ENCODE measurements at regions not wholly inside any gene's neighbourhood (a gene's known extent, or its start where the extent isn't known, plus 50 kb on each side); places are given as distances from the start of the nearest gene placed in this dataset.

- Mint-ChIP-seq H3K27ac (ENCODE audit: unreplicated experiment) (no peak overlapping the region), H3K4me3 (ENCODE audit: unreplicated experiment) (no peak overlapping the region), H3K9me3 (ENCODE audit: unreplicated experiment) (no peaks in the 10 kb centered on the region), H3K36me3 (ENCODE audit: low read depth, unreplicated experiment) (no peaks in the 10 kb centered on the region), H3K4me1 (ENCODE audit: low read depth, unreplicated experiment) (peaks cover 3% of the 10 kb centered on the region), H3K27me3 (ENCODE audit: low read depth, unreplicated experiment) (no peaks in the 10 kb centered on the region)
- Histone ChIP-seq H3K9ac (ENCODE audit: low read length) (no peak overlapping the region), H3K4me2 (ENCODE audit: low read length) (no peak overlapping the region), H3K9me3 (ENCODE audit: insufficient read depth, low read depth, low read length) (no peaks in the 10 kb centered on the region), H4K20me1 (ENCODE audit: insufficient read depth, low read length) (no peaks in the 10 kb centered on the region), H3K27me3 (ENCODE audit: insufficient read depth, low read length) (no peaks in the 10 kb centered on the region), H2AFZ (ENCODE audit: low read depth, low read length) (no peak overlapping the region), H3K36me3 (ENCODE audit: insufficient read depth, low read length) (no peaks in the 10 kb centered on the region), H3K79me2 (ENCODE audit: insufficient read depth, low read length) (no peaks in the 10 kb centered on the region), H3K27ac (ENCODE audit: low read depth, low read length) (no peak overlapping the region), H3K4me3 (ENCODE audit: insufficient read depth, low read depth, low read length) (no peak overlapping the region), H3K4me1 (ENCODE audit: insufficient read depth, low read length) (no peaks in the 10 kb centered on the region)
- no peak for TF ChIP-seq CTCF (IDR thresholded peaks at IDR 0.05; ENCODE audit: insufficient read depth, low read depth, low read length)
- no peak for TF ChIP-seq EZH2 (IDR thresholded peaks at IDR 0.05; ENCODE audit: insufficient read depth, low read length)
- FAIRE-seq, result peak; percentile 85
- DNase-seq (ENCODE audit: low read depth), result no peak
Measured at GRCh38 chrX:149213264-149213663, 291.8 kb downstream of the IDS start.

GRCh38 chrX:149208307-149208706 lies 296.8 kb downstream of the IDS start:
- no peak overlapping the region for H3K4me2 ChIP-seq (ENCODE audit: low read length)
- Mint-ChIP-seq H3K4me1 (ENCODE audit: low read depth, unreplicated experiment) (peaks cover 3% of the 10 kb centered on the region), H3K4me3 (ENCODE audit: unreplicated experiment) (no peak overlapping the region), H3K36me3 (ENCODE audit: low read depth, unreplicated experiment) (no peaks in the 10 kb centered on the region), H3K27ac (ENCODE audit: unreplicated experiment) (no peak overlapping the region), H3K27me3 (ENCODE audit: low read depth, unreplicated experiment) (no peaks in the 10 kb centered on the region), H3K9me3 (ENCODE audit: unreplicated experiment) (peaks cover 1% of the 10 kb centered on the region)
- H2AFZ ChIP-seq (ENCODE audit: low read depth, low read length), result no peak overlapping the region
- FAIRE-seq, result no peak
- DNase-seq (ENCODE audit: low read depth), result no peak
- H4K20me1 ChIP-seq (ENCODE audit: insufficient read depth, low read length), result no peaks in the 10 kb centered on the region
- H3K9ac ChIP-seq (ENCODE audit: low read length), result no peak overlapping the region
- H3K79me2 ChIP-seq (ENCODE audit: insufficient read depth, low read length), result no peaks in the 10 kb centered on the region
- TF ChIP-seq CTCF (IDR thresholded peaks at IDR 0.05; ENCODE audit: insufficient read depth, low read depth, low read length), result no peak
- TF ChIP-seq EZH2 (IDR thresholded peaks at IDR 0.05; ENCODE audit: insufficient read depth, low read length), result no peak
- H3K9me3 ChIP-seq (ENCODE audit: insufficient read depth, low read depth, low read length), result no peaks in the 10 kb centered on the region
- no peak overlapping the region for H3K27ac ChIP-seq (ENCODE audit: low read depth, low read length)
- no peaks in the 10 kb centered on the region for H3K36me3 ChIP-seq (ENCODE audit: insufficient read depth, low read length)
- no peak overlapping the region for H3K4me3 ChIP-seq (ENCODE audit: insufficient read depth, low read depth, low read length)
- no peaks in the 10 kb centered on the region for H3K27me3 ChIP-seq (ENCODE audit: insufficient read depth, low read length)
- H3K4me1 ChIP-seq (ENCODE audit: insufficient read depth, low read length), result no peaks in the 10 kb centered on the region

GRCh38 chrX:149207518-149207917 lies 297.6 kb downstream of the IDS start:
- Histone ChIP-seq H3K4me2 (ENCODE audit: low read length) (no peak overlapping the region), H4K20me1 (ENCODE audit: insufficient read depth, low read length) (no peaks in the 10 kb centered on the region), H2AFZ (ENCODE audit: low read depth, low read length) (no peak overlapping the region), H3K4me3 (ENCODE audit: insufficient read depth, low read depth, low read length) (no peak overlapping the region), H3K4me1 (ENCODE audit: insufficient read depth, low read length) (no peaks in the 10 kb centered on the region), H3K79me2 (ENCODE audit: insufficient read depth, low read length) (no peaks in the 10 kb centered on the region), H3K9me3 (ENCODE audit: insufficient read depth, low read depth, low read length) (no peaks in the 10 kb centered on the region), H3K27ac (ENCODE audit: low read depth, low read length) (no peak overlapping the region), H3K27me3 (ENCODE audit: insufficient read depth, low read length) (no peaks in the 10 kb centered on the region), H3K36me3 (ENCODE audit: insufficient read depth, low read length) (no peaks in the 10 kb centered on the region), H3K9ac (ENCODE audit: low read length) (no peak overlapping the region)
- no peaks in the 10 kb centered on the region for H3K36me3 Mint-ChIP-seq (ENCODE audit: low read depth, unreplicated experiment)
- FAIRE-seq, result no peak
- peaks cover 1% of the 10 kb centered on the region for H3K9me3 Mint-ChIP-seq (ENCODE audit: unreplicated experiment)
- TF ChIP-seq CTCF (IDR thresholded peaks at IDR 0.05; ENCODE audit: insufficient read depth, low read depth, low read length) (no peak), EZH2 (IDR thresholded peaks at IDR 0.05; ENCODE audit: insufficient read depth, low read length) (no peak)
- no peaks in the 10 kb centered on the region for H3K4me1 Mint-ChIP-seq (ENCODE audit: low read depth, unreplicated experiment)
- DNase-seq (ENCODE audit: low read depth), result no peak
- H3K4me3 Mint-ChIP-seq (ENCODE audit: unreplicated experiment), result no peak overlapping the region
- H3K27ac Mint-ChIP-seq (ENCODE audit: unreplicated experiment), result no peak overlapping the region
- no peaks in the 10 kb centered on the region for H3K27me3 Mint-ChIP-seq (ENCODE audit: low read depth, unreplicated experiment)

Data from astrocyte (in vitro differentiated cells and primary cell).